Activated T-helper 2 cell treated with anti-CD3 and anti-CD28 coated beads, Interferon-gamma antibody, Interleukin-2, Interleukin-4, amounts not matched to agents 10 μg/mL and 5 μg/mL and 100 μg/mL, durations not matched to agents 14 hours and 24 hours and 36 hours (primary cell): ENCODE measurements at regions not wholly inside any gene's neighbourhood (a gene's known extent, or its start where the extent isn't known, plus 50 kb on each side); places are given as distances from the start of the nearest gene placed in this dataset.

ENCODE experiments used
- DNase-seq: peaks from one replicate; pipeline ENCODE4 v3.0.0; 2021; ENCODE audit warnings: low spot score
- H3K27ac Mint-ChIP-seq: one replicate; pipeline ENCODE4 v1.8.0; 2021; ENCODE audit warnings: mixed read lengths
- H3K27me3 Mint-ChIP-seq: one replicate; pipeline ENCODE4 v1.8.0; 2021; ENCODE audit warnings: low read depth, mixed read lengths
- H3K36me3 Mint-ChIP-seq: one replicate; pipeline ENCODE4 v1.8.0; 2021; ENCODE audit warnings: low read depth, mixed read lengths
- H3K4me1 Mint-ChIP-seq: one replicate; pipeline ENCODE4 v1.8.0; 2021; ENCODE audit warnings: low read depth, mixed read lengths
- H3K4me3 Mint-ChIP-seq: one replicate; pipeline ENCODE4 v1.8.0; 2021; ENCODE audit warnings: low read depth, mild to moderate bottlenecking, moderate library complexity, mixed read lengths
- H3K9me3 Mint-ChIP-seq: one replicate; pipeline ENCODE4 v1.8.0; 2021; ENCODE audit warnings: mixed read lengths
- intact Hi-C: fragments of 100-400 bp; cut with micrococcal nuclease; formaldehyde crosslinking; loops from one replicate; pipeline ENCODE4 v1.15.1; 2023

DNA sequence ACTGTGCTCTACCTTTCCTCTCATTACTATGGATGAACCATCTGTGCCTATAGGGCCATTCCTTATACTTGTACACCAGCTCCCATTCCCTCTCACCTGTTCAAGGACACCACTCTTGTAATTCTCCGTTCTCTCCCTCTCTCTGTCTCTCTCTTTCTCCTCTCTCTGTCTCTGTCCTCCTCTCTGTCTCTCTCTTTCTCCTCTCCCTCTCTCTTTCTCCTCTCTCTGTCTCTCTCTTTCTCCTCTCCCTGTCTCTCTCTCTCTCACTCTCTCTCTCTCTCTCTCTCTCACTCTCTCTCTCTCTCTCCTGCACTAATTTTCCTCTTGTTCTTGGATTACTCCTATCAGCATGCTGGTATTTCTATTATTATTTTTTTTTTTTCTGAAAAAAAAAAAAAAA lies 78.9 kb upstream of the RMDN2 start:
- no peak for DNase-seq
- intact Hi-C loops, result no loop called here
- Mint-ChIP-seq H3K27me3 (peaks cover 22% of the 10 kb centered on the region), H3K9me3 (no peaks in the 10 kb centered on the region), H3K4me3 (no peak overlapping the region), H3K4me1 (no peaks in the 10 kb centered on the region), H3K27ac (no peak overlapping the region), H3K36me3 (no peaks in the 10 kb centered on the region)

DNA sequence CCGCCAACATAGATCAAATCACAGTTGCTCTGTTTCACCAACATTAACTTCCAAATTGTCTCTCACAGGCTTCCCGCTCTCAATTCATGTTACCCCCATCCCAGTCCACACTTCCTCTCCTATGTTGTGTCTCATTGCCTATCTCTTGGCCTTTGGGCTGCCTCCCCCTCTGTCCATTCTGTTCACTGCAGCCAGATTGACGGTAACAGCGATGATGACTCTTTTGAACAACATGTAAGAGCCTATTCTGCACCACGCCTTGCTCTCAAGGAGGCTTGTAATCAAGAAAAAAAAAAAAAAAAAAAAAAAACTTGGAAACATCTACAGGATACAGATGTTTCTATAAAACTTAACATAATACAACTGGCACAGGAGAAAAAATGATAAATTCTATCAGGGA lies 77.3 kb upstream of the RMDN2 start:
- no peak overlapping the region for H3K4me3 Mint-ChIP-seq
- no peak overlapping the region for H3K27ac Mint-ChIP-seq
- intact Hi-C loops, result no loop called here
- H3K36me3 Mint-ChIP-seq, result no peaks in the 10 kb centered on the region
- H3K4me1 Mint-ChIP-seq, result peaks cover 8% of the 10 kb centered on the region
- peaks cover 14% of the 10 kb centered on the region for H3K27me3 Mint-ChIP-seq
- H3K9me3 Mint-ChIP-seq, result no peaks in the 10 kb centered on the region
- DNase-seq, result no peak

GRCh38 chr2:37848451-37848850 lies 76.6 kb upstream of the RMDN2 start:
- Mint-ChIP-seq H3K27me3 (peaks cover 11% of the 10 kb centered on the region), H3K9me3 (no peaks in the 10 kb centered on the region), H3K36me3 (no peaks in the 10 kb centered on the region), H3K4me1 (peaks cover 8% of the 10 kb centered on the region), H3K4me3 (no peak overlapping the region), H3K27ac (no peak overlapping the region)
- intact Hi-C loops, result no loop called here
- DNase-seq, result no peak

GRCh38 chr2:37849911-37850310 lies 75.2 kb upstream of the RMDN2 start:
- DNase-seq, result no peak
- peaks cover 3% of the 10 kb centered on the region for H3K27me3 Mint-ChIP-seq
- intact Hi-C loops, result no loop called here
- peaks cover 8% of the 10 kb centered on the region for H3K4me1 Mint-ChIP-seq
- H3K27ac Mint-ChIP-seq, result no peak overlapping the region
- H3K36me3 Mint-ChIP-seq, result no peaks in the 10 kb centered on the region
- H3K9me3 Mint-ChIP-seq, result no peaks in the 10 kb centered on the region
- H3K4me3 Mint-ChIP-seq, result no peak overlapping the region

DNA sequence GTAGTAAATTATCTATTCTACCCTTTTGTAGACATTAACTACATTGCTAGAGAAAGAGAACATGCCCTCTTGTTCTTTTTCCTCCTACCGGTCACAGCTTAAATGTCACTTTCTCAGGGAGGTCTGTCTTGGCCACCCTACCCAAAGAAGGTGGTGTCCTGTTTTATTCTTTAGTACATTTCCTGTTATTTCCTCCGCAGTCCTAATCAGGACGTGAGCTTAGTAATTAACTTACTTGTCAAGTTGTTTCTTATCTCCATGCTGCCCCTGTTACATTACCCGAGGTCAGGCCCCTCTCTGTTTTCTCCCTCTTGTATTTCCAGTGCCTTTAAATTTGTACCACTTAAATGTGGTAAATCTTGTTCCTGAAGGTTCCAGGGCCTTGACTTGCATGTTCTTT lies 73.7 kb upstream of the RMDN2 start:
- no peak overlapping the region for H3K27ac Mint-ChIP-seq
- H3K36me3 Mint-ChIP-seq, result no peaks in the 10 kb centered on the region
- no peaks in the 10 kb centered on the region for H3K27me3 Mint-ChIP-seq
- no peak for DNase-seq
- no peak overlapping the region for H3K4me3 Mint-ChIP-seq
- peaks cover 8% of the 10 kb centered on the region for H3K4me1 Mint-ChIP-seq
- H3K9me3 Mint-ChIP-seq, result no peaks in the 10 kb centered on the region
- intact Hi-C loops, result no loop called here

- peaks cover 8% of the 10 kb centered on the region for H3K4me1 Mint-ChIP-seq
- no peaks in the 10 kb centered on the region for H3K9me3 Mint-ChIP-seq
- no peak overlapping the region for H3K27ac Mint-ChIP-seq
- H3K4me3 Mint-ChIP-seq, result no peak overlapping the region
- DNase-seq, result no peak
- H3K27me3 Mint-ChIP-seq, result peaks cover 3% of the 10 kb centered on the region
- H3K36me3 Mint-ChIP-seq, result no peaks in the 10 kb centered on the region
- intact Hi-C loops, result no loop called here
These were observed 73.1 kb upstream of the RMDN2 start for GRCh38 chr2:37851828-37852584.

GRCh38 chr2:37852585-37853014 lies 72.5 kb upstream of the RMDN2 start:
- no peak overlapping the region for H3K4me3 Mint-ChIP-seq
- H3K4me1 Mint-ChIP-seq, result peaks cover 8% of the 10 kb centered on the region
- intact Hi-C loops, result no loop called here
- no peaks in the 10 kb centered on the region for H3K36me3 Mint-ChIP-seq
- peaks cover 3% of the 10 kb centered on the region for H3K27me3 Mint-ChIP-seq
- H3K27ac Mint-ChIP-seq, result no peak overlapping the region
- no peak for DNase-seq
- H3K9me3 Mint-ChIP-seq, result no peaks in the 10 kb centered on the region

- Mint-ChIP-seq H3K4me1 (peaks cover 11% of the 10 kb centered on the region), H3K27me3 (peaks cover 3% of the 10 kb centered on the region), H3K9me3 (no peaks in the 10 kb centered on the region), H3K27ac (no peak overlapping the region), H3K4me3 (no peak overlapping the region), H3K36me3 (no peaks in the 10 kb centered on the region)
- intact Hi-C loops, result no loop called here
- DNase-seq, result no peak
These were observed 70.3 kb upstream of the RMDN2 start for GRCh38 chr2:37854676-37855282.

DNA sequence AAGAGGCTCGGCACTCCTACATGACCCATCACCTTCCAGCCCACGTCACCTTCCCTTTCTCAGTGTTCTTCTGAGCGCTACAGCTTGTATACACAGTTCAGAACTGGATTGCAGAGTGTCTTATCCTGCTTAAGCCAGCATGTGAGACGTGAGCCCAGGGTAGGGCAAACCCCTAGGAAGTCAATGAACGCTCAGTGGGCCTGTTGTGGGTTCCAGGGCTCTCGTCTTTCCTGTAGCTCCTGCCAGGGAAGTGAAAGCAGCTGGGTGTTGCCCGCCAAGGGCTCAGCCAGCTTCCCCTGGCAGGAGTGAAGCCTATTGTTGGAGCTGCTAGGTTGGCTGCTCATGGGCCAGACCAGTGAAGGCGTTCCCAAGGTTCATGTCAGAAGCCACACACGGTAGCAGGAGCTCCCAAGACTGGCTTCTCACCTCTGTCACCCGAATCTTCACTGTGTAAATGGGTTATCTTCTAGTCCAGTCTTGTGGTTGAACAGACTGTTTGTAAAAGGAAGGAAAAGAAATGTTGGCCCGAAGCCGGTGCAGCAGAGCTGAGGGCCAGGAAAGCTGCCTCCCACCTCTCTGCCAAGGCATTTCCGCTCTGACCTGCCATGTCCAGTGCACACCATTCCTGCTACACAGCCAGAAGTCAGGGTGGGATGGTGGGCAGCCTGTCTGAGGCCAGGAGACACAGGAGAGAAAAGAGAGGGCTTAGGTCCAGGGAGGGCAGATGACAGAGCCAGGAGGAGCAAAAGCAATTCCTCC lies 69.6 kb upstream of the RMDN2 start:
- H3K4me1 Mint-ChIP-seq, result peaks cover 11% of the 10 kb centered on the region

GRCh38 chr2:37856101-37856751 lies 68.9 kb upstream of the RMDN2 start:
- intact Hi-C loops, result no loop called here
- Mint-ChIP-seq H3K4me3 (no peak overlapping the region), H3K27me3 (peaks cover 4% of the 10 kb centered on the region), H3K27ac (no peak overlapping the region), H3K36me3 (no peaks in the 10 kb centered on the region), H3K9me3 (no peaks in the 10 kb centered on the region), H3K4me1 (peaks cover 11% of the 10 kb centered on the region)
- no peak for DNase-seq

More for the DNA sequence above, 69.6 kb upstream of the RMDN2 start:
- Mint-ChIP-seq H3K36me3 (no peaks in the 10 kb centered on the region), H3K27ac (no peak overlapping the region), H3K27me3 (peaks cover 3% of the 10 kb centered on the region), H3K9me3 (no peaks in the 10 kb centered on the region), H3K4me3 (no peak overlapping the region)
- DNase-seq, result no peak
- intact Hi-C loops, result no loop called here

DNA sequence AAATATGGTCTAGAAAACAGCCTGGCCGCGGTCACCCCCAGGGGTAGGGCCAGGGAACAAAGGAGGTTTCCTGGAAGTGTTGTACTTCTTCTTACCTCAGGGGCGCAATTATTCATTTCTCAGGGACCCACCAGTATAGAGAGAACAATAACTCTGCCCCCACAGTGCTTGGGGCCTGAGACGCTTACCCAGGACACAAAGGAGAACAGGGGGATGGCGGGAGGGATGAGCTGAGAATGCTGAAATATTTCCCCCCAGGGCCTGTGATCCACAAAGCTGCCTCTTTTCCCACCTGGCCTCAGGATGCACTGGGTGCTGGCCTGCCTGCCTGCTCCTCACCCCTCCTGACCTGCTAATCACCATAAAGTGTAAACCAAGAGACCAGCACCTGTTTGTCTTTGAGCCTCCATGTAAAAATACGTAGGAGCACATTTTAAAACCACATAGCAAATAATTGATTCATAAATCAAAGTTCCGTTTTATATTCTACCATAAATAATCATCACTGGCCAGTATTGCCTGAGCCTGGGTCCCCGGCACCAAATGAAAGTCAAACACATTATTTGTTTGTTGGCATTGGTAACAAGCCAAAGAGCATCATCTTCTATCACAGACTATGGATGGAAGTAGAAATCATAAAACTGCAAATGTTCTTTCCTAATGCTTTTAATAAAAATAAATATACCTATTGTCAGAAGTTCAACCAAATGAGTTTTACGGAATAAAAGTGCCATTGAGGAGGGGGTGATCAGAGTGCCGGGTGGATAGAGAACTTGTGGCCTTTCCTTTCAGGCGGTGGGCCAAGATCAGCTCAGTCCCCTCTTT lies 67.3 kb upstream of the RMDN2 start:
- Mint-ChIP-seq H3K4me3 (no peak overlapping the region), H3K36me3 (no peaks in the 10 kb centered on the region), H3K27me3 (peaks cover 14% of the 10 kb centered on the region), H3K27ac (no peak overlapping the region), H3K9me3 (no peaks in the 10 kb centered on the region), H3K4me1 (peaks cover 3% of the 10 kb centered on the region)
- intact Hi-C loops, result no loop called here
- DNase-seq, result no peak

DNA sequence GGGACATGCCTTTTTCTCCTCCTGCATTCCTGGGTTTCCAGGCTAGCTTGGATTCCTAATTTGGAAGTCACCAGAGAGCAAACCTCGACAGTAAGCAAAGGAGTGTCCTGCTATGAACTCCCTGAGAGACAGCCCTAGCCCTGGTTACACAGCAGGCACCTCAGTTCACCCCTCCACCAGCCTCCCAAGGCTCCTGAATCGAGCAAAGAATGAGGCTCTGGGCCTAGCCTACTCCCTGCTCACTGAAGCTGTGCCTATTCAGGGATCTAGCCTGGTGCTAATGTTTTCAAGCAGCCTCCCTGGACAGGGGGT lies 66.7 kb upstream of the RMDN2 start:
- peaks cover 3% of the 10 kb centered on the region for H3K4me1 Mint-ChIP-seq
- H3K36me3 Mint-ChIP-seq, result no peaks in the 10 kb centered on the region
- no peaks in the 10 kb centered on the region for H3K9me3 Mint-ChIP-seq

More for the DNA sequence above, 66.7 kb upstream of the RMDN2 start:
- DNase-seq, result no peak
- Mint-ChIP-seq H3K27ac (no peak overlapping the region), H3K27me3 (peaks cover 19% of the 10 kb centered on the region), H3K4me3 (no peak overlapping the region)
- intact Hi-C loops, result no loop called here
